HG03378 (cell line): ENCODE measurements at regions not wholly inside any gene's neighbourhood (a gene's known extent, or its start where the extent isn't known, plus 50 kb on each side); places are given as distances from the start of the nearest gene placed in this dataset.
A peak's percentile ranks its signal among the peaks of the same experiment; 100 is the strongest.
"Not testable (repeated sequence)": the region's sequence is repeated elsewhere in the genome, so short reads cannot be mapped to it uniquely, and the experiment has no call there.

ENCODE experiments used
- ATAC-seq: cut with Tn5 transposase; IDR thresholded peaks from one replicate; pipeline ENCODE4 v1.9.1; 2021; ENCODE audit warnings: mild to moderate bottlenecking, moderate library complexity; ENCODE audit not compliant: unreplicated experiment

DNA sequence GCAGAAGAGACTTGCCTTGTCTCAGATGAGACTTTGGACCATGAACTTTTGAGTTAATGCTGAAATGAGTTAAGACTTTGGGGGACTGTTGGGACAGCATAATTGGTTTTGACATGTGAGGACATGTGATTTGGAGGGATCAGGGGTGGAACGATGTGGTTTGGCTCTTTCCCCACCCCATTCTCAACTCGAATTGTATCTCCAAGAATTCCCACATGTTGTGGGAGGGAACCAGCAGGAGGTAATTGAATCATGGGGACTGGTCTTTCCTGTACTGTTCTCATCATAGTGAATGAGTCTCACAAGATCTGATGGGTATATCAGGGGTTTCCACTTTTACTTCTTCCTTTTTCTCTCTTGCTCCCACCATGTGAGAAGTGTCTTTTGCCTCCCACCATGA lies 229.7 kb upstream of the KCND2 start:
- no peak for ATAC-seq

DNA sequence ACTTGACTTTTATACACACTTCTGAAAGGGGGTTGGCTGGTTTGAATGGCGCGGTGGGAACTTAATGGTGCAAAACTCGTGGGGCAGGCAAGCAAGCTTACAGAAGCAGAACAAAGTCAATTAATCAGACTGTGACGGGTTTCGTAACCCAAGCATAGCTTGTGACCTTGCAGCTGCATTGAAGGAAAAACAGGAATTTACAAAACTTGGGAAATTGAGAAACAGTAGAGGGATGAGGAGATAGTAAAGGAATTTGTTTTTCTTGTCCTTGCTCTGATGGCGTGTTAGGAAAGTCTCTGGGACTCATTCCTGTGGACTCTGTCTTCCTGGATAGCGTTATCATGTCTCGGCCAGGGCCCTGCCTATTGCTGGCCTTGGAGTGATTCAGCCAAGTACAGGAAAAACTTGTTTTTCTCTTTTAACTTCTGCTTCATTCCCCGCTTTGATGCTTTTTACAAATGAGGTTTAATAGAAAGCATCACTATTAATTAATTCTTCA lies 220.0 kb upstream of the KCND2 start:
- no peak for ATAC-seq

DNA sequence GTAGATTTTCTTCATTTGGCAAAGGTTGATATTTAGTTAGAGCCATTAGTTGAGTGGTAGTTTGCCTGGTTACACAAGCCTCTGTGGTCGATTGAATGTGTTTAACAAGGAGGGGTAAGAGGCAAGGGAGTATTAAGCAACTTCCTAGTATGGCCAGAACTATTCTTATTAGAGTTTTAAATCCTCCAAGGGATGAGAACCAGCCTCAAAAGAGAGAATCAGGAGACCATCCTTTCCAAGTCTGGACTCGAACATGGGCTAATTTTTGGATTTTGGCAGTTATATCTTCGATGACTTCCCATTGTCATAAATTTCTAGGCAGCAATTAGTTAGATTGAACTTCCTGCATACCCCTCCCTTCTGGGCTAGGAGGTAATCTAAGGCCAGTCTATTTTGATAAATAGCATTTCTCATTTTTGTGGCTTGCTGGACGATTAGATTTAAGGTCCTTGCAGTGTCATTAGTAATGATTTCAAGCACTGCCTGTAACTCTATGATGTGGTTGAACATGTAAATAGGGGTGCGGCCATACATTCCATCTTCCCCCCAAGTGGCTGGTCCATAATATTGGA lies 219.5 kb upstream of the KCND2 start:
- no peak for ATAC-seq

DNA sequence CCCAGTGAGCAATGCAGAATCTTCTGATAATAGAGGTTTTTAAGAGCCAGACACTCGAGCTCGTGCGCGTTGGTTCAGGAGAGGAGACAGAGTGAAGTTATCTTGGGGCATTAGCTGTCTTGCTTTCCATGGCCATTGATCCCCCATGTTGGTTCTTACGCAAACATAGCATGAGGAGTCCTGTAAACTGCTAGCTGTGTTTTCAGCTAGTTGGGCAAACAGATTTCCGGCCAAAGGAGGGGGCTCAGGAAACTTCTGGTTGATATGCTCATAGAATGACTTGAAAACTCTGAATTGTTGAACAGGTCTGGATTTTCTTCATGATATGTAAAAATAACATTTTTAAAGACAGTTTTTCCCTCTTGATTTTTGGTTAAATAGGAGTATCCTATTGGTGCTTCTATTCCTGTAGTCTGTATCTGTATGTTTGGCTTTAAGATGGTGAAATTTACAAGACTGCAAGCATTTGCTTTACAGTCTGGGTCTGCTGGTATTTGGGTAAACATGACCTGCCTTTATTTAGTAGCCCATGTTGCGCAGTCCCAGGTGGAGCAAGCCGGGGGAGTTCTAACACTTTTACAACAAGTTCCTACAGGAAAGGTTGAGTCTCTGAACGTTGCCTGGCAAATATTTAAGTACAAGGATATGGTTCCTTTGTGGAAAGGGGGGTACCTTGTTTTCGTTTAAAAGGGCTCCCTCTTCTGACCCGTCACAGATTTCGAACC lies 218.4 kb upstream of the KCND2 start:
- no peak for ATAC-seq

DNA sequence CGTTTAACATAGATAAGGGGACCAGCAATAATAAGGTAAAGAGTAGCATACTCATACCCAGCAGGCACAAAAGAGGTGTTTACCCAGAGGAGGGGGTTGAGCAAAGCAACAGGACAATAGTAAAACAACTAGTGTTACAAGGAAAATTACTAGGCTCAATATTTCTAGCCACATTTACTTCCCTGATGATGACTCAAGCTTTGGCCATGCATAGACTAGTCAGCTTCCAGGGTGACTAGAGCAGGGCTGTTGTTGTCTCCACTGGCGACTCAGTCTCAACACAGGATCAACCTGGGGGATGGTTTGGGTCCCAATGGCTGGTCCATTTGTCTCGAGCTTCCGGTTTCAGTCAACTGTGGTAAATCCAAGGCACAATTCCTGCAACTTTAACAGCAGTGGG lies 217.7 kb upstream of the KCND2 start:
- ATAC-seq = no peak

DNA sequence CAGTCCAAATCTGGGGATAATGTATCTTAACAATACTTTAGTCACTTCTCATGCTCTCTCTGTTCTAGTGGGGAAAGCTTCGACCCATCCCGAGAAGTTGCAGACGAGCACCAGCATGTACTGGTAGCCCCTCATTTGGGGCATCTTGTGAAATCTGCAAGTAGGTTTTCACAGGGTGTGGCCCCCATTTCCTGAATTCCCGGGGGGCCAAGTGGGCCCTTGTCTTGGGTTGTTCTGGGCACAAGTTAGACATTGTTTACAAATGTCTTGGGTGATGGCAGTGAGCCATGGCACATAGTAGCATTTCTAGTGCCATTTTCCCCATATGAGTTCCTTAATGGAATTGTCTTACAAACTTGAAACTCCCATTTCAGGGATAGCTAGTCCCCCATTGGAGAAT lies 216.7 kb upstream of the KCND2 start:
- no peak for ATAC-seq

DNA sequence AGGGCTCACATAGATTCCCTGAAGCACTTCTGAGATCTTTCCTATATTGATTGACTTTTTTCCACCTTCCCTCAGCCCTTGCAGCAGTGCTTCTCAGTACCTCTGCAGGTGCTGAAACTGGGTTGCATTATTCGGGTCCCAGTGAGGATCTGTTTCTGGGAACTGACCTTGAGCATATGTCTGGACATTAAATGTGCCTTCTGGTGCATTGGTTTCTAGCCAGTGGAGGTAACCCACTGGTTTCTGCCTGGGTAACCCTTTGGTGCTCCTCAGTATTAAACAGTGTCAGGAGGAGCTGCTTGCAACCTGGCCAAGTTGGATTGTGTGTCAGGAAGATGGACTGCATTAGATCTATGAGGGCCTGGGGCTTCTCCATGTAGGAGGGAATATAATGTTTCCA lies 213.3 kb upstream of the KCND2 start:
- no peak for ATAC-seq

DNA sequence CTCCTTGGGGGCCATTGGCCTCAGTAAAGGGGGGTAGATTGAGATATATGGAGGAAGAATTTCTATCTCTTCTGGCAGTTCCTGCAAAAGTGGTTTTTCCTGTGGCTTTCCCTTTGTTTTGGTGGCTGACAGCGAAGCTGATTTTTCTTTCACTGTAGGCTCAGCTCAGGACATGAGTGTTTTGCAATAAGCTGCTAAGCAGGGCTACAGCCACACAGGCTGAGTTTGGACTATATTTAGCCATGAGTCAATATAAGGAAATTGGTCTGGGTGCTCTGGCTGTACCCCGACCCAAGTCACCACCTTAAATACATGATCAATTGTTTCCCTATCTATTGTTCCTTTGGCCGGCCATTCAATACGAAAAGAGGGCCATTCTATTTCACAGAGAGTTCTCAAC lies 212.7 kb upstream of the KCND2 start:
- ATAC-seq = no peak

DNA sequence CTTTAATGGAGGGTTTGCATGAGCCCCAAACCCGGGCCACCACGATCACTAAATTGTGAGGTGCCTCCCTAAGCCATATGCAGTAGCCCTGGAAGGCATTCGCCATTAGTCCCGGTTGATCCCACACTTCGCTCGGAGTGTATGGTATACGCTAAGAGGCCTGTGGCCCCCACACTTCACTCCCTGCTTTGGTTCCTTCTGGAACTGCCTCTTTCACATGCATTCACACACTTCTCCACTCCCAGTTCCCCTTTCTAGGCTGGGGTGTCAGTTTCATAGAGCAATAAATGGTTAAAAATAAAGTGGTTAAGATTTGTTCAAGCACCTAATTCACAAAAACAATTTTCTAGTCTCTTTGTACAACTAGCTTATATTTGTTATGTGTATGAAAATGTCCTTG lies 212.1 kb upstream of the KCND2 start:
- peak; percentile 49 for ATAC-seq

DNA sequence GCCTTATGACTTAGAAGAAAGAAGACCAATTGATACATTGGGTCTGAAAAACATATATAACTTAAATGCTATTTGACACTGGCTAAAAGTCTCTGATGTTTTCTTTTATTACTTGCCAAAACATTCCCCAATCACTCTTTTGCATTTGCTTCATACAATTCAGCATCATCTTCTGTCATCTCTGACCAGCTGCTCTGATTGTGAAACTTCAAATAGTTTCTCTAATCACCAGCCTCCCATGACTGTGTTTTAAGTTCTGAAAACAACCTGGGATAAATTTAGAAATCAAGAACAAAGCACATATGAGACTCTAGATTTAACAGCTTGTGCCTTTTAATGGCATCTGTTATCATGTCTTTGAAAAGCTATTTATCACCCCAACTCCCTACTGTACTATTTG lies 208.4 kb upstream of the KCND2 start:
- peak; percentile 78 for ATAC-seq

DNA sequence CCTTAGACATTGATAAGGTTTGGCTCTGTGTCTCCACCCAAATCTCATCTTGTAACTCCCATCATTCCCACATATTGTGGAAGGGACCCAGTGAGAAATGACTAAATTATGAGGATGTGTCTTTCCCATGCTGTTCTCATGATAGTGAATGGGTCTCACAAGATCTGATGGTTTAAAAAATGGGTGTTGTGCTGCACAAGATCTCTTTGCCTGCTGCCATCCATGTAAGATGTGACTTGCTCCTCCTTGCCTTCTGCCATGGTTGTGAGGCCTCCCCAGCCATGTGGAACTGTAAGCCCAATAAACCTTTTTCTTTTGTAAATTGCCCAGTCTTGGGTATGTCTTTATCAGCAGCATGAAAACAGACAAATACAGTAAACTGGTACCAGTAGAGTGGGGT lies 206.1 kb upstream of the KCND2 start:
- not testable (repeated sequence) for ATAC-seq

DNA sequence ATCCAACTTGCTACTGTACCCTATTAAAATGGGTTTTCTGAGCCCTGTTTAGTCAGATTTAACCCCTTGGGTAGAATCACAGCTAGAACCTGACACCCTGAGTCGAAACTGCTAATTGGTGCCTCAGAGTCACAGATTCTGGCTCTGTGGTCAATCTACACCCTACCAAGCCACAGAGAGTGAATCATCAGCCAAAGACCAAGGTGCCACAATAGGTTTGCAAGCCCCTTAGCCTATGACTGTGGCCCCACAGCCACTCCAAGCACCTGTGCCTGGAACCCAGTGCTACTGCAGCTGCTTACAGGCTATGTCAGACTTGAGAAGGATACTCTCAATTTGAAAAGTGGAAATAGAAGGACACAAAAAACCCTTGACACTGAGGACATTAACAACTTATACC lies 202.8 kb upstream of the KCND2 start:
- ATAC-seq = peak; percentile 51

DNA sequence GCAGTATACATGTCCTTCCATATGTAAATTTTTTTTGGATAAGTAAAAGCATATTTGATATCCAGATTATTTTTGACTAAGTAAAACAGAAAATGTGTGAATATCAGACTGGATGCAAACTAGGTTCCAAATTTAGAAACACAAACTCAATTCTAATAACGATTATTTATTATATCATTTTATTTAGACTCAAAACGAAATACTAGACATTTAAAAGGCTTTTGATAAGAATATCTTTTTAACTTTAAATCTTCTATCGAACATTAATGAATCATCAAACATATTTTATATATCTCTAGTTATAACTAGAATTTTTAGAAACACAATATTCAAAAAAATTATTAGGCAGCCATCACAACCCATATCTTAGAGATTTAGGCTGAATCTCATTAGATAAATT lies 195.2 kb upstream of the KCND2 start:
- no peak for ATAC-seq

DNA sequence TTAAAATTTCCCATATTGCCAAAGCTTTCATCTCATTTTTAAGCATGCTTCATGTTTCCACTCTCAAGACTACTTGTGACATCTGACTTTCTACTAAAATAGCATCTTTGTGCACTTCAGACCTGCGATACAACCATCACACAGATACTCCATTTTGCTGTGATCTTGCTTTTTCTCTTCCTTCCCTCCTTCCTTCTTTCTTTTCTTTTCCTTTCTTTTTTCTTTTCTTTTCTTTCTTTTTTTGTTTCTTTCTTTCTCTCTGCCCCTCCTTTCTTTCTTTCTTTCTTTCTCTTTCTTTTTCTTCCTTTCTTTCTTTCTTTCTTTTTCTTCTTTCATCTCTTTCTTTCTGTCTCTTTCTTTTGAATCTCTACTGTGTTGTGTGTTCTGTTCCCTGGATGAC lies 194.0 kb upstream of the KCND2 start:
- ATAC-seq = no peak

DNA sequence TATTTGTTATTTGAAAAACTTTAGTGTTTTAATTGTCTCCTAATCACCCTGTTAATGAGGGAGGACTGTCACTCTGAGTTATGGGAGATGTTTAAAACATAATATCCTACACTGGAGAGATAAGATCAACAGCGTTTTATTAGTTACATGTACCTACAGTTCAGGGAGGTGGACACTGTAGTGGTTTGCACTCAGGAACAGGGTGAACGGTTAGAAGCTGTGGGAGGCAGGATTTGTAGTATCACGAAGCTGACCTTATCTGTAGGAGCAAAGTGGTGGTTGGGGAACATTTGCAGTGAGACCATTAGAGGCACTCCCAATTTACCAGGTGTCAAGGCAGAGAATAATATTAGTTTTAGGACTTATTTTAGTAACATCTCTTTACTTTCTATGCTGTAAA lies 193.3 kb upstream of the KCND2 start:
- no peak for ATAC-seq

DNA sequence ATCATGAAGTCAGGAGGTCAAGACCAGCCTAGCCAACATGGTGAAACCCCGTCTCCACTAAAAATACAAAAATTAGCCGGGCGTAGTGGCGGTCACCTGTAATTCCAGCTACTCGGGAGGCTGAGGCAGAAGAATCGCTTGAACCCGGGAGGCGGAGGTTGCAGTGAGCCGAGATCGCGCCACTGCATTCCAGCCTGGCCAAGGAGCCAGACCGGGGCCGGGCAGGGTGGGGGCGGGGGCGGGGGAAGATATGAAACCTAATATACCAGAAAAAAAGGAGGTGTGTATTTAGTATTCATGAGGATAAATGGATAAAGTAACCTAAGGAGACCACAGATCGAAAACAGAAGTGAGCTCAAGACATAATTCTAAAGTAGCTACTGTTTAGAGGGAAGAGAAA lies 186.5 kb upstream of the KCND2 start:
- not testable (repeated sequence) for ATAC-seq

DNA sequence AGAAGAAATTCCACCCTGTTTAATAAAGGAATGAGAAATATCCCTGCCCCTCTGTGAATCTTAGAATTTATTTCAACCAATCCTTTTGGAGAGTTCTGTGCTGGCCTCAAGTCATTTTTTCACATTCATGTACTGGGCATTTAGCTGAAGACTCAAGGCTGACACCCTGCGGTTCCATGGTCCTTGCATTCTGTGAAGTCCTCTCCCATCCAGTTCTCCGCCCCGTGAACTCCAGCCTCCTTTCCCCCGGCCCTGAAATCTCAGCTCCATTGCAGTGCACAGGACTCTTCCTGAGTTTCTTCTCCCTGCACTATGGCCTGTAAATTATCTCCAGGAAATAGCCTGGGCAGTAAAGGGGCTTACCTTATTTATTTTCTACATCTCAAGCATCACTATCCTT lies 183.0 kb upstream of the KCND2 start:
- no peak for ATAC-seq

DNA sequence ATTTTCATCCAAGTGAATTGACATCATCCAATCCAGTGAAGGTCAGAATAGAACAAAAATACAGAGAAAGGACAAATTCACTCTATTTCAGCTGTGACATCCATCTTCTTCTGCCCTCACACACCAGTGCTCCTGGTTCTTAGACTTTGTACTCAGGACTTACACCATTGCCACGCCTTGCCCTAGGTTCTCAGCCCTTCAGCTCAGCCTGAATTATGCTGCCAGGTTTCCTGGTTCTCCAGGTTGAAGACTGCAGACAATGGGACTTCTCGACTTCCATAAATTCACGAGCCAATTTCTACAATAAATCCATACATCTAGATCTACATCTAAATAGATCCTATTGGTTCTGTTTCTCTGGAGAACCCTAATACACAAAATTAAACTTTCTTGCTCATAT lies 181.2 kb upstream of the KCND2 start:
- ATAC-seq = no peak

DNA sequence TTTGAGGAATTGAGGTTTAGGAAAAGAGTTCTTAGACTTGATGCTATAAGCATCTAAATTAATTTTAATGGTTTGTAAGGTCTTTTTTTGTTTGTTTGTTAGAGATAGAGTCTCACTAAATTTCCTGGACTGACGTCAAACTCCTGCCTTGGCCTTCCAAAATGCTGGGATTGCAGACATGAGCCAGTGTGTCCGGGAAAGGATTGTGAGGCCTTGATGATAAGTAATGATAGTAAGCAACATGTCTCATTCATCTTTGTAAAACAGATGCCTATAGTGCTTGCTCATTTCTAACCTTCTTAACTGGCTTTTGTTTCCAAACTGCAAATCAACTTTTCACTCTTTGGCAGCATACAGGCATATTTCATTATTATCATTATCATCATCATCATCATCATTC lies 176.0 kb upstream of the KCND2 start:
- ATAC-seq = no peak

DNA sequence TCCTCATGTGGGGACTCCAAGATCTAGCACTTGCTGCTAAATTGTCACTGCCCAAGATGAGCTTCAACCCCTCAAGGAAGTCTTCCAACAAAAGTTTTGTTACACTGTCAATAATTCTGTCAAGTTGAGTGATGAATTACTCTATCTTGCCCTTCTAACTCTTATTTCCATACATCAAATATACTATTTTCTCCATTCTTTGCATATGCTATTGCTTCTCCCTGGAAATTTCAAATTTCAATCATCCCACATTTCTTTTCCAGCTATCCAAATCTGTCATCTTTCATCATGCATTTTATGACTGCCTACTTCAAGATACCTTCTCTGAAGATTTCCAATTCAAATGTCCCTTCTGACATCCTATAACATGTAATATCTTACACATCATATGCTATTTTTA lies 175.2 kb upstream of the KCND2 start:
- ATAC-seq = no peak

DNA sequence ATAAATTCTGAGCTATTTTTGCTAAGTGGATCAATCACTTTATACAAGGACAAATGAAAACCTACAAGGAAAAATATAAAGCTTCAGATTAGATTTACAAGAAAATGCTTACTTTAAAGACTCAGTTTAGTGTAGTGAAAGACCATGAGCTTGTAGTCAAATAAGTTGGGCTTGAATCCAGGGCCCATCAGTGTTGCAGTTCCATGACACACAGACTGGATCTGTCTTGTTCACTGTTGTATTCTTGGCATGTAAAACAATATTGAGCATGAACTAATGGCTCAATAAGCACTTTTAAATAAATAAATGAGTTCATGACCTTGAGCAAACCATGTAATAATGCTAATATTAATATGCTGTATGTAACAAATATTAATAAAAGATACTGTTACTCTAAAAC lies 164.6 kb upstream of the KCND2 start:
- no peak for ATAC-seq

DNA sequence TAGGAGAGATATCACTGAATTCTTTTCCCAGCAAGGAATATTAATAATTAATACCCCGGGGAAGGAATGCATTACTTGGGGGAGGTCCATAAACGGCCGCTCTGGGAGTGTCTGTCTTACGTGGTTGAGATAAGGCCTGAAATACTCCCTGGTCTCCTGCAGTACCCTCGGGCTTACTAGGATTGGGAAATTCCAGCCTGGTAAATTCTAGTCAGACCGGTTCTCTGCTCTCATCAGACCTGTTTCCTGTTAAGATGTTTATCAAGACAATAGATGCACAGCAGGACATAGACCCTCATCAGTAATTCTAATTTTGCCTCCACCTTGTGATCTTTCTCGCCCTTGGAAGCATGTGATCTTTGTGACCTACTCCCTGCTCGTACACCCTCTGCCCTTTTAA lies 162.8 kb upstream of the KCND2 start:
- no peak for ATAC-seq

DNA sequence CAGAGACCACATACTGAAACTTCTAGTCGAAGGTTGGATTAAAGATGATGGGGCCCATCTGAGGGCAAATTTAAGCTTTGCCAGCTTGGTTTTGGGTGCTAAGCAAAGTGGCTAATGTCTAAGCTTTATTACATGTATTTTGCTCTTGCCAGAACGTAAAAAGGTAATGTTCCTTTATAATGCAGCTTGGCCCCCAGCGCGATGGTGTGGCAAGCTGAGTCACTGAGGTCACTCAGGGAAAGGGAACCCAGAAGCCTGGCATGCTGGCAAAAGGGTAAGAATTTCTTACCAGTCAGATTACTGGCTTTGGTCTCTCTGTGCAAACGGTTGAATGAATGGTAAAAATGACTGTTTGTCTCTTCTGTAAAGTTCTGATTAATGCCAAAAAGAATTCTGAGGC lies 158.3 kb upstream of the KCND2 start:
- ATAC-seq = no peak
